ENCODE measurements at regions not wholly inside any gene's neighbourhood (a gene's known extent, or its start where the extent isn't known, plus 50 kb on each side); places are given as distances from the start of the nearest gene placed in this dataset.

DNA sequence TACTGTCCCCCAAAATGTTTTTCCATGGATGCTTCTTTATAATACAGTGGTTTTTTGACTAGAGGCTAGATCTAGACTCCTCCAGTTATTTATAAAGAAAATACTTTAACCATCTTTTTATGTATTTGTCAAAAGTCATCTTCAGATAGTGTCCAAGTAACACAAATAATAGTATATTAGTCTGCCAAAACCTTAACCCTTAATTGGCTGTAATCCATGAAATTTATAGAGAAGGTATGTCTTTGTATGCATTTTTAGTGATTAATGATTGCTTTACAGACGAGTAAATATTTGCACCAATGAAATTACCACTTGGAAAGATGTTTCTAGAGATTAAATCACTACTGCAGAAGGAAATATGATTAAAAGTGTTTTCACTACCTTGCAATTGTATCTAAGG, 451.8 kb upstream of the NRXN1 start:
- no peak for TF ChIP-seq POLR2A (IDR thresholded peaks at IDR 0.05)
- TF ChIP-seq, protein P1, sequence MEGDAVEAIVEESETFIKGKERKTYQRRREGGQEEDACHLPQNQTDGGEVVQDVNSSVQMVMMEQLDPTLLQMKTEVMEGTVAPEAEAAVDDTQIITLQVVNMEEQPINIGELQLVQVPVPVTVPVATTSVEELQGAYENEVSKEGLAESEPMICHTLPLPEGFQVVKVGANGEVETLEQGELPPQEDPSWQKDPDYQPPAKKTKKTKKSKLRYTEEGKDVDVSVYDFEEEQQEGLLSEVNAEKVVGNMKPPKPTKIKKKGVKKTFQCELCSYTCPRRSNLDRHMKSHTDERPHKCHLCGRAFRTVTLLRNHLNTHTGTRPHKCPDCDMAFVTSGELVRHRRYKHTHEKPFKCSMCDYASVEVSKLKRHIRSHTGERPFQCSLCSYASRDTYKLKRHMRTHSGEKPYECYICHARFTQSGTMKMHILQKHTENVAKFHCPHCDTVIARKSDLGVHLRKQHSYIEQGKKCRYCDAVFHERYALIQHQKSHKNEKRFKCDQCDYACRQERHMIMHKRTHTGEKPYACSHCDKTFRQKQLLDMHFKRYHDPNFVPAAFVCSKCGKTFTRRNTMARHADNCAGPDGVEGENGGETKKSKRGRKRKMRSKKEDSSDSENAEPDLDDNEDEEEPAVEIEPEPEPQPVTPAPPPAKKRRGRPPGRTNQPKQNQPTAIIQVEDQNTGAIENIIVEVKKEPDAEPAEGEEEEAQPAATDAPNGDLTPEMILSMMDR (IDR thresholded peaks at IDR 0.05): no peak
- Histone ChIP-seq H3K4me1 (no peaks in the 10 kb centered on the region), H3K4me3 (no peak overlapping the region), H3K9me3 (no peaks in the 10 kb centered on the region), H3K27me3 (no peaks in the 10 kb centered on the region), H3K36me3 (no peaks in the 10 kb centered on the region), H3K27ac (no peak overlapping the region)
- intact Hi-C loops (cut with DNase I; ENCODE audit: low total_unique reads): no loop called here
- DNase-seq: no peak

DNA sequence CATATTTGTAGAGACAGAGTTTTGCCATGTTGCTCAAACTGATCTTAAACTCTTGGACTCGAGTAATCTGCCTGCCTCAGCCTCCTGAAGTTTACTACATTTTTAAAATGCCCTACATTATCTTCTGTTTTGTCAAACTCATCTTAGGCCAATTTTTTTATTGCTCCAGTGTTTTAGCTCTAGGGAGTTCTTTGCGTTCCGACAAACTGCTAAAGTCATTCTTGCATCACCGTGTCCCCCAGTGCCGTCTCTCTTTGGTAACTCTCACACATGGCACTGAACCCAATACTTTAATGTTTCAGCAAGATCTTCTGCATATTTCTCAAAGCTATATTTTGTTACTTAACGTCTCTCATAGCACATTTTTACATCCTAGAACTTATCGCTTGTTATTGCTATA, 440.9 kb upstream of the NRXN1 start:
- H3K27ac ChIP-seq: no peak overlapping the region
- H3K4me1 ChIP-seq: no peaks in the 10 kb centered on the region
- DNase-seq: no peak
- H3K36me3 ChIP-seq: no peaks in the 10 kb centered on the region
- H3K27me3 ChIP-seq: no peaks in the 10 kb centered on the region
- intact Hi-C loops (cut with DNase I; ENCODE audit: low total_unique reads): no loop called here
- TF ChIP-seq POLR2A (IDR thresholded peaks at IDR 0.05): no peak
- TF ChIP-seq, protein P1 (IDR thresholded peaks at IDR 0.05): no peak
- no peak overlapping the region for H3K4me3 ChIP-seq
- H3K9me3 ChIP-seq: no peaks in the 10 kb centered on the region

DNA sequence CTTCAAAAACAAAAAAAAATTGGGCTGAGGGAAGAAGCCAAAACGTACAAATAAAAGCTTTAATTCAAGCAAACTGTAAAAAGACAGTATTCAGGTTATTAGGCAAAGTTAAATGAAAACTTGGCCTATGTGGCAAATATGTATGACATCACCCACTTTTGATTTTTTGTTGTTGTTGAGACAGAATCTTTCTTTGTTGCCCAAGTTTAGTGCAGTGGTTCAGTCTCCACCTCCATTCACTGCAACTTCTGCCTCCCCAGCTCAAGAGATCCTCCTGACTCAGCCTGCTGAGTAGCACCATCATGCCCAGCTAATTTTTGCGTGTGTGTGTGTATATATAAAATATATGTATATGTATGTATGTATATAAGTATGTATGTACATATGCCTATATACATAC, 440.4 kb upstream of the NRXN1 start:
- H3K27me3 ChIP-seq: no peaks in the 10 kb centered on the region
- no peaks in the 10 kb centered on the region for H3K36me3 ChIP-seq
- no peak overlapping the region for H3K4me3 ChIP-seq
- H3K4me1 ChIP-seq: no peaks in the 10 kb centered on the region
- intact Hi-C loops (cut with DNase I; ENCODE audit: low total_unique reads): no loop called here
- H3K27ac ChIP-seq: no peak overlapping the region
- no peak for DNase-seq
- no peaks in the 10 kb centered on the region for H3K9me3 ChIP-seq
- TF ChIP-seq, protein P1 (IDR thresholded peaks at IDR 0.05): no peak
- no peak for TF ChIP-seq POLR2A (IDR thresholded peaks at IDR 0.05)

DNA sequence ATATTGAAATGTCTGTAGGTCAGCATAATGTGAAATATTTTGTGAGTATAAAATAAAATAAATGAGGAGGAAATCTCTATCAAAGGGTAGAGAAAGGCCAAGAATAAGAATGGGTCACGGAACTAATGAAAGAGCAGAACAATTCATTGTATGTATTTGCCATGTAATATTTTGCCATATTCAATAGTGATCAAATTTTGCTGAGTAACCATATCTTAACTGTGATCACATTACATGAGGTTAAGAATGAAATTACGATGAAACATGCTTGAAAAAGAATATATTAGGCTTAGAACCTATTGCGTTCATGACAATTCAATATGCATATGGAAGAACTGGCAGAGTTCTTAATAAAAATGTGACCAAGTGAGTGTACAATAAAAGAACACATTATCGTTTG, 437.2 kb upstream of the NRXN1 start:
- no peak overlapping the region for H3K27ac ChIP-seq
- H3K9me3 ChIP-seq: no peaks in the 10 kb centered on the region
- no peaks in the 10 kb centered on the region for H3K36me3 ChIP-seq
- H3K27me3 ChIP-seq: no peaks in the 10 kb centered on the region
- TF ChIP-seq, protein P1 (IDR thresholded peaks at IDR 0.05): no peak
- TF ChIP-seq POLR2A (IDR thresholded peaks at IDR 0.05): no peak
- H3K4me3 ChIP-seq: no peak overlapping the region
- intact Hi-C loops (cut with DNase I; ENCODE audit: low total_unique reads): no loop called here
- no peak for DNase-seq
- H3K4me1 ChIP-seq: no peaks in the 10 kb centered on the region

DNA sequence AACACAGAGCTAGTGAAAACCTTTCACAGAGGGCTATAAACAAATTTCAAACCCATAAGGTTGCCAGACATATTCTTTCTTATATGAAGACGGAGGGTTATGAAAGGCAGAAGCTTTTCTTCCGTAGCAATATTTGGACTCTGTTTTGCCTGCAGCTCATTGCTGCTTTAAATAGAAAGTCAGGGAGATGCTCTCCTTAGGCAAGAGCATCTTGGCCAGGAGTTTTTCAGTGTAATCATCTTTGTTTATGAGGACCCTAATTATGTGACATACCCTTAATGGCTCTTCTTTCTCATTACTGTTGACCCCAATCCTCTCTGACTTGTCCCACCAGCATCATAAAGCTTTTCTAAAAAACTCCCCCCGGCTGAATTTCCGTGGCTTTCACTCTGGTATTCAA, 433.4 kb upstream of the NRXN1 start:
- no peaks in the 10 kb centered on the region for H3K36me3 ChIP-seq
- H3K9me3 ChIP-seq: no peaks in the 10 kb centered on the region
- no peaks in the 10 kb centered on the region for H3K27me3 ChIP-seq
- no peak overlapping the region for H3K4me3 ChIP-seq
- H3K27ac ChIP-seq: no peak overlapping the region
- no peaks in the 10 kb centered on the region for H3K4me1 ChIP-seq
- DNase-seq: no peak
- TF ChIP-seq, protein P1 (IDR thresholded peaks at IDR 0.05): no peak
- no peak for TF ChIP-seq POLR2A (IDR thresholded peaks at IDR 0.05)
- intact Hi-C loops (cut with DNase I; ENCODE audit: low total_unique reads): no loop called here
